Transverse colon (tissue), 4 donors: ENCODE measurements at regions not wholly inside any gene's neighbourhood (a gene's known extent, or its start where the extent isn't known, plus 50 kb on each side); places are given as distances from the start of the nearest gene placed in this dataset.
"Not testable (repeated sequence)": the region's sequence is repeated elsewhere in the genome, so short reads cannot be mapped to it uniquely, and the experiment has no call there.

Experiments
- DNase-seq: peaks from one replicate; pipeline ENCODE4 v3.0.0-alpha.2; 2019
- H3K27ac ChIP-seq, 4 donors: fragments of 200-600 bp; sonication (generic); 2 replicates each; pipeline ENCODE4 v1.5.1; 2016 to 2018; ENCODE audit warnings: inconsistent platforms in 4 of 4
- H3K27me3 ChIP-seq: fragments of 200-600 bp; sonication (generic); 2 replicates; pipeline ENCODE4 v1.5.1; 2017; ENCODE audit warnings: inconsistent platforms
- H3K36me3 ChIP-seq, 4 donors: fragments of 200-600 bp; sonication (generic); 2 replicates each; pipeline ENCODE4 v1.5.1; 2017 to 2019; ENCODE audit warnings: inconsistent platforms in 4 of 4
- H3K4me1 ChIP-seq, 4 donors: fragments of 200-600 bp; sonication (generic); 2 replicates each; pipeline ENCODE4 v1.5.1; 2017 to 2020; ENCODE audit warnings: inconsistent platforms in 4 of 4
- H3K4me3 ChIP-seq, 4 donors: fragments of 200-600 bp; sonication (generic); 1 replicate in 1 of 4; 2 replicates in 3 of 4; pipeline versions ENCODE4 v1.5.1 to v1.6.1; 2017 to 2019; ENCODE audit warnings: inconsistent platforms in 4 of 4
- H3K9me3 ChIP-seq, 2 donors: fragments of 200-600 bp; sonication (generic); 2 replicates each; pipeline ENCODE4 v1.5.1; 2017 to 2019; ENCODE audit warnings: inconsistent platforms in 2 of 2
- EP300 ChIP-seq: sonication (generic); formaldehyde crosslinking; IDR thresholded peaks from one replicate; pipeline ENCODE4 v1.6.1; 2017; ENCODE audit warnings: antibody characterized with exemption, low read depth
- POLR2A ChIP-seq: fragments of 450-650 bp; IDR thresholded peaks from one replicate; pipeline ENCODE4 v1.6.1; 2016; ENCODE audit warnings: antibody characterized with exemption, mild to moderate bottlenecking, moderate library complexity
- POLR2AphosphoS5 ChIP-seq, 3 donors: sonication (generic); formaldehyde crosslinking; IDR thresholded peaks; one replicate each; pipeline ENCODE4 v1.6.1; 2016; ENCODE audit warnings: antibody characterized with exemption in 3 of 3
- WGBS, 2 donors: methylation state at CpG; one replicate each; pipeline ENCODE4 v1.1.5; 2018; ENCODE audit warnings: low coverage in 1 of 2; 5-methylcytosine and 5-hydroxymethylcytosine counted together
- in situ Hi-C, 4 donors: fragments of 200-750 bp; cut with MboI; loops; one replicate each; pipeline versions ENCODE4 v1.15.0 to v1.15.1; 2017; ENCODE audit warnings: low sequenced_read_pairs in 3 of 4, low pct_ligation_motif_present in 1 of 4, low pct_unique_long_range_greater_than_20kb in 1 of 4
- intact Hi-C: fragments of 100-400 bp; cut with DNase I; formaldehyde crosslinking; loops from one replicate; pipeline ENCODE4 v1.15.1; 2023; ENCODE audit warnings: low total_unique reads
- TF ChIP-seq, protein P1 (sequence below), 5 experiments: fragments of 200-600 bp in 3 of 5; fragments of 450-650 bp in 2 of 5; sonication (generic) in 3 of 5; IDR thresholded peaks; 1 replicate in 2 of 5; 2 replicates in 3 of 5; pipeline ENCODE4 v1.5.1; 2016 to 2017; ENCODE audit warnings: antibody characterized with exemption in 5 of 5, inconsistent platforms in 3 of 5, mild to moderate bottlenecking in 2 of 5, moderate library complexity in 1 of 5

DNA sequence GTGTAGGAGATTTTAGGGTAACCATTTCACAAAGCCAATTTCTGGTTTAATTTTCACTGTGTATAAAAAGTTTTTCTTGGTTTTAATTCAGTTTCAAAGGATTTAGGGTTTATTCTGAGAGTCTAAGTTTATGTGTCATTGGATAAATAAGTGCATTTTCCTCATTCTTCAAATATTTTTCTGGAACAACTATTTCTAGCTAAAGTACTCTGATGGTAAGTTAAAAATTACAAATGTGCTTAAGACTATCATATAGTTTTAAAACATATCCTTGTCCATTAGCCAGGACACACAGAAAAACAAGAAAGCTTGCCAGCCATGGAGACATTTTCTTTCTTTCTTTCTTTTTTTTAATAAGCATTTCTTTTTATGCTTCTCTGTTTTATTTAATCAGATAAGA is 333.0 kb downstream of the RFPL4B start:
- in situ Hi-C loops, result no loop called here
- no peak for DNase-seq
- intact Hi-C loops, result no loop called here
- Histone ChIP-seq H3K36me3 (no peaks in the 10 kb centered on the region), H3K27ac (no peak overlapping the region), H3K9me3 (no peaks in the 10 kb centered on the region), H3K4me3 (no peak overlapping the region), H3K27me3 (no peaks in the 10 kb centered on the region), H3K4me1 (no peaks in the 10 kb centered on the region)
- TF ChIP-seq POLR2AphosphoS5 (IDR thresholded peaks at IDR 0.05) (no peak), POLR2A (no peak), EP300 (no peak)
- TF ChIP-seq, protein P1, sequence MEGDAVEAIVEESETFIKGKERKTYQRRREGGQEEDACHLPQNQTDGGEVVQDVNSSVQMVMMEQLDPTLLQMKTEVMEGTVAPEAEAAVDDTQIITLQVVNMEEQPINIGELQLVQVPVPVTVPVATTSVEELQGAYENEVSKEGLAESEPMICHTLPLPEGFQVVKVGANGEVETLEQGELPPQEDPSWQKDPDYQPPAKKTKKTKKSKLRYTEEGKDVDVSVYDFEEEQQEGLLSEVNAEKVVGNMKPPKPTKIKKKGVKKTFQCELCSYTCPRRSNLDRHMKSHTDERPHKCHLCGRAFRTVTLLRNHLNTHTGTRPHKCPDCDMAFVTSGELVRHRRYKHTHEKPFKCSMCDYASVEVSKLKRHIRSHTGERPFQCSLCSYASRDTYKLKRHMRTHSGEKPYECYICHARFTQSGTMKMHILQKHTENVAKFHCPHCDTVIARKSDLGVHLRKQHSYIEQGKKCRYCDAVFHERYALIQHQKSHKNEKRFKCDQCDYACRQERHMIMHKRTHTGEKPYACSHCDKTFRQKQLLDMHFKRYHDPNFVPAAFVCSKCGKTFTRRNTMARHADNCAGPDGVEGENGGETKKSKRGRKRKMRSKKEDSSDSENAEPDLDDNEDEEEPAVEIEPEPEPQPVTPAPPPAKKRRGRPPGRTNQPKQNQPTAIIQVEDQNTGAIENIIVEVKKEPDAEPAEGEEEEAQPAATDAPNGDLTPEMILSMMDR (IDR thresholded peaks at IDR 0.05), result no peak

DNA sequence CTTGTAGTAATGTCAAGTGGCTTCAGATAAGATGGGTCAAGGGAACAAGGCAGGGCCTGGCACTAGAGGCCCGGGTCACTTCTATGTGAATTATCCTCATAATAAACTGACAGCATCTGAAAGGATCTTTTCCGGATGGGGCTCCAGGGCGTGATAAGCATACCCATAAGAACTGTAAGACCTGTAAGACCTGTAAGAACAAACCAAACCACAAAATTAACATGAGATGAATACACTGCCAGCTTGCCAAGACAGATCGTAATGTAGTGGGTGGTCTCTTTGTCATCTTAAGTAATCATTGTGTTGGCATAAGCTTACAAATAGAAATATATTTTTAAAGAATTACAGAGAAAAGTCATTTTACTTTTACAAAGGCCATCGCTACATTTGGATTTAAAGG is 334.9 kb downstream of the RFPL4B start:
- H3K36me3 ChIP-seq, result no peaks in the 10 kb centered on the region
- DNase-seq, result no peak
- 70 to 84% methylated on average over 5 of the region's 5 CpGs for WGBS, 2 donors
- no peaks in the 10 kb centered on the region for H3K9me3 ChIP-seq
- H3K4me1 ChIP-seq, result no peaks in the 10 kb centered on the region
- H3K27ac ChIP-seq, result no peak overlapping the region
- intact Hi-C loops, result no loop called here
- no peak for TF ChIP-seq POLR2AphosphoS5 (IDR thresholded peaks at IDR 0.05)
- TF ChIP-seq, protein P1 (IDR thresholded peaks at IDR 0.05), result no peak
- TF ChIP-seq POLR2A, result no peak
- no peak for TF ChIP-seq EP300
- H3K27me3 ChIP-seq, result no peaks in the 10 kb centered on the region
- in situ Hi-C loops, result no loop called here
- H3K4me3 ChIP-seq, result no peak overlapping the region

DNA sequence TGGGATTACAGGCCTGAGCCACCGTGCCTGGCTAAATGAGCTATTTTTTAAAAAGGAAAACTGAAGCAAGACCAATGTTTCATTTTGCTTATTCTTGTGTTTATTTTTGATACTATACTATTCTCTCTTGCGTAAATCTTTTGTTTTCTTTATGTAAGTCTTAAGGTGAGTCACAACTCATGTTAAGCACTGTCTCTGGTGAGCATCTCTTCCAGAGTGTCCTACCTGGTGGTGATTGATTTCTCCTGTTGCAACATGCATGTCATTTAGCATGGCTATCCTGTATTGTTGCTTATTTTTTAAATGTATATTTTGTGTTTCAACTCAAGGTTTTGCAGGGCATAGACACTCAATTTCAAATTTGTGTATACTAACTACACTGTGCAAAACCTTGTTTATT is 336.0 kb downstream of the RFPL4B start:
- H3K4me1 ChIP-seq, result no peaks in the 10 kb centered on the region
- no peaks in the 10 kb centered on the region for H3K36me3 ChIP-seq
- intact Hi-C loops, result no loop called here
- in situ Hi-C loops, result no loop called here
- no peaks in the 10 kb centered on the region for H3K9me3 ChIP-seq
- H3K4me3 ChIP-seq, result no peak overlapping the region
- 75 to 87% methylated on average over 2 of the region's 2 CpGs for WGBS, 2 donors
- no peak for TF ChIP-seq POLR2AphosphoS5 (IDR thresholded peaks at IDR 0.05)
- TF ChIP-seq, protein P1 (IDR thresholded peaks at IDR 0.05), result no peak
- TF ChIP-seq POLR2A, result no peak
- no peak for TF ChIP-seq EP300
- no peak overlapping the region for H3K27ac ChIP-seq
- DNase-seq, result no peak
- H3K27me3 ChIP-seq, result no peaks in the 10 kb centered on the region

DNA sequence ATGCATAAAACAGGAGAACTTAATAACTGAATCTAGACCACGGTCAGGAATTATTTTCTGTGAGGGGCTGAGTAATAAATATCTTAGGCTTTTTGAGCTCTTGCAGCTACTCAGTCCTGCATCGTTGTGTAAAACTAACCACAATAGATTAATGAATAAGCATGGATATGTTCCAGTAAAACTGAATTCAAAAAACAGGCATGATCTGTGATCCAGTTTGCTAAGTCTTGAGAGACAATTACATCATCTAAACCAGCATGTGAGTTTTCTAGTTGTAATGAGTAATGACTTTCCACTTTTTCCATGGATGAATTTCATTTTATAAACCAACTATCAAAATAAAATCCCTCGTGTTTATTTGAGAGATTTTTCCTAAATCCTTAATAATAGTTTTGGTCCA is 336.8 kb downstream of the RFPL4B start:
- no peak for DNase-seq
- intact Hi-C loops (no loop called here), in situ Hi-C loops (no loop called here)
- Histone ChIP-seq H3K36me3 (no peaks in the 10 kb centered on the region), H3K27ac (no peak overlapping the region), H3K4me1 (no peaks in the 10 kb centered on the region), H3K4me3 (no peak overlapping the region), H3K9me3 (no peaks in the 10 kb centered on the region), H3K27me3 (no peaks in the 10 kb centered on the region)
- TF ChIP-seq EP300, result no peak
- TF ChIP-seq POLR2A, result no peak
- TF ChIP-seq POLR2AphosphoS5 (IDR thresholded peaks at IDR 0.05), result no peak
- TF ChIP-seq, protein P1 (IDR thresholded peaks at IDR 0.05), result no peak
- WGBS, 2 donors, result 41 to 53% methylated on average over 3 of the region's 3 CpGs

DNA sequence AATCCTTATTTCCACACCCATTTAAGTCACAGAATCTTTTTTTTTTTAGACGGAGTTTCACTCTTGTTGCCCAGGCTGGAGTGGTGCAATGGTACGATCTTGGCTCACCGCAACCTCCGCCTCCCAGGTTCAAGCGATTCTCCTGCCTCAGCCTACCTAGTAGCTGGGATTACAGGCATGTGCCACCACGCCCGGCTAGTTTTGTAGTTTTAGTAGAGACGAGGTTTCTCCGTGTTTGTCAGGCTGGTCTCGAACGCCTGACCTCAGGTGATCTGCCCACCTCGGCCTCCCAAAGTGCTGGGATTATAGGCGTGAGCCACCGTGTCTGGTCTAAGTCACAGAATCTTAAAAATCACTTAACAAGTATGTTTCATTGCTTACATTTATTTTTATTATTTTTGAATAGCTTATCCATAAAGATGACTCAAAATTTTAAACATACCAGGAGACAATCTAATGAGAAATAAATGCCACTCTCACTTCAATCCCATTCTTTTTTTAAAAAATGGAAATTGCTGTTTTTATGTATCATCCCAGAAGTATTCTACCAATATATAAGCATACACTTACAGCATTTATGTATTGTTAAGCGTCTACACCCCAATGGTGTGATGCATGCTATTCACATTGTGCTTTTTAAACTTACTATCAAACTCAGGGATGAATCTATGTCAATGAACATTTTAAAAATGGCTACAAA is 338.5 kb downstream of the RFPL4B start:
- H3K27ac ChIP-seq, H3K27me3 ChIP-seq, H3K9me3 ChIP-seq, H3K4me3 ChIP-seq, in situ Hi-C loops, H3K4me1 ChIP-seq, H3K36me3 ChIP-seq, intact Hi-C loops, DNase-seq: not testable (repeated sequence)
- WGBS, 2 donors, result 85 to 94% methylated on average over 13 to 15 of the region's 15 CpGs

DNA sequence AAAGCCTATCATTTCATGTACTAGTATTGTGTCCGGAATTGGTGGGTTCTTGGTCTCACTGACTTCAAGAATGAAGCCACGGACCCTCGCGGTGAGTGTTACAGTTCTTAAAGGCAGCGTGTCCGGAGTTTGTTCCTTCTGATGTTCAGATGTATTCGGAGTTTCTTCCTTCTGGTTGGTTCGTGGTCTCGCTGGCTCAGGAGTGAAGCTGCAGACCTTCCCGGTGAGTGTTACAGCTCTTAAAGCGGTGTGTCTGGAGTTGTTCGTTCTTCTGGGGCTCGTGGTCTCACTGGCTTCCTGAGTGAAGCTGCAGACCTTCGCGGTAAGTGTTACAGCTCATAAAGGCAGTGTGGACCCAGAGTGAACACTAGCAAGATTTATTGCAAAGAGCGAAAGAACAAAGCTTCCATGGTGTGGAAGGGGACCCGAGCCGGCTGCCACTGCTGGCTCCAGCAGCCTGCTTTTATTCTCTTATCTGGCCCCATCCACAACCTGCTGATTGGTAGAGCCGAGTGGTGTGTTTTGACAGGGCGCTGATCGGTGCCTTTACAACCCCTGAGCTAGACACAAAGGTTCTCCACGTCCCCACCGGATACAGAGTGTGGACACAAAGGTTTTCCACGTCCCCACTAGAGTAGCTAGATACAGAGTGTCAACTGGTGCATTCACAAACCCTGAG is 341.5 kb downstream of the RFPL4B start:
- WGBS, 2 donors, result 69 to 83% methylated on average over 3 to 24 of the region's 24 CpGs
- DNase-seq, H3K27ac ChIP-seq, H3K9me3 ChIP-seq, H3K36me3 ChIP-seq, in situ Hi-C loops, H3K4me1 ChIP-seq, H3K4me3 ChIP-seq, intact Hi-C loops, H3K27me3 ChIP-seq: not testable (repeated sequence)
